DMS79 (cell line): ENCODE measurements at regions not wholly inside any gene's neighbourhood (a gene's known extent, or its start where the extent isn't known, plus 50 kb on each side); places are given as distances from the start of the nearest gene placed in this dataset.
"Not testable (repeated sequence)": the region's sequence is repeated elsewhere in the genome, so short reads cannot be mapped to it uniquely, and the experiment has no call there.

Experiments
- DNase-seq: peaks from one replicate; lab custom pipeline; 2025; lab: John Stamatoyannopoulos, UW

- DNase-seq: no peak
These were observed 127.5 kb downstream of the VPREB1 start for GRCh38 chr22:22372086-22372485.

GRCh38 chr22:22374163-22374562 is 129.6 kb downstream of the VPREB1 start:
- DNase-seq: no peak

- DNase-seq: no peak
These were observed 130.0 kb downstream of the VPREB1 start for GRCh38 chr22:22374579-22374978.

GRCh38 chr22:22375576-22376351 is 131.2 kb downstream of the VPREB1 start:
- no peak for DNase-seq

- DNase-seq: no peak
These were observed 131.7 kb downstream of the VPREB1 start for GRCh38 chr22:22376352-22376706.

- not testable (repeated sequence) for DNase-seq
These were observed 131.7 kb downstream of the ZNF280B start for GRCh38 chr22:22376884-22377283.

GRCh38 chr22:22377335-22377734 is 131.2 kb downstream of the ZNF280B start:
- DNase-seq: no peak

GRCh38 chr22:22378446-22379415 is 129.8 kb downstream of the ZNF280B start:
- no peak for DNase-seq

GRCh38 chr22:22380098-22381030 is 128.2 kb downstream of the ZNF280B start:
- DNase-seq: no peak

- DNase-seq: not testable (repeated sequence)
These were observed 127.2 kb downstream of the ZNF280B start for GRCh38 chr22:22381292-22381691.

- DNase-seq: no peak
These were observed 124.3 kb downstream of the ZNF280B start for GRCh38 chr22:22384267-22384666.

- no peak for DNase-seq
These were observed 123.8 kb downstream of the ZNF280B start for GRCh38 chr22:22384668-22385244.

GRCh38 chr22:22386602-22387385 is 121.7 kb downstream of the ZNF280B start:
- DNase-seq: peak; percentile 68

- DNase-seq: no peak
These were observed 121.2 kb downstream of the ZNF280B start for GRCh38 chr22:22387386-22387736.

- DNase-seq: no peak
These were observed 120.5 kb downstream of the ZNF280B start for GRCh38 chr22:22388090-22388489.

- DNase-seq: no peak
These were observed 120.0 kb downstream of the ZNF280B start for GRCh38 chr22:22388494-22388893.

GRCh38 chr22:22389467-22389866 is 119.1 kb downstream of the ZNF280B start:
- DNase-seq: no peak

GRCh38 chr22:22390989-22391388 is 117.6 kb downstream of the ZNF280B start:
- no peak for DNase-seq

- DNase-seq: no peak
These were observed 117.0 kb downstream of the ZNF280B start for GRCh38 chr22:22391543-22391942.

GRCh38 chr22:22392131-22392530 is 116.4 kb downstream of the ZNF280B start:
- DNase-seq: no peak

GRCh38 chr22:22394591-22394990 is 114.0 kb downstream of the ZNF280B start:
- DNase-seq: no peak
